H1 (cell line): ENCODE measurements at regions not wholly inside any gene's neighbourhood (a gene's known extent, or its start where the extent isn't known, plus 50 kb on each side); places are given as distances from the start of the nearest gene placed in this dataset.

Source experiments
- CTCF ChIA-PET: fragments of 300-600 bp; sonication (Branson Sonifier 250); formaldehyde crosslinking; loops from one replicate; lab custom pipeline; 2021; ENCODE audit not compliant: partially characterized antibody; lab: Charles Lee
- POLR2A ChIA-PET: fragments of 300-600 bp; sonication (Branson Sonifier 250); formaldehyde crosslinking; loops from one replicate; lab custom pipeline; 2021; ENCODE audit warnings: inconsistent platforms; ENCODE audit not compliant: partially characterized antibody; lab: Charles Lee
- DNase-seq, 2 experiments: peaks; one replicate each; pipeline versions ENCODE4 v3.0.0 to v3.0.0-alpha.2; 2010 to 2022; ENCODE audit warnings: low spot score in 2 of 2, low read depth in 1 of 2, mixed read lengths in 1 of 2
- FAIRE-seq: peaks from 2 replicates; lab custom pipeline; 2011; peaks lifted over from hg19 to GRCh38; lab: Jason Lieb, UNC
- H2AFZ ChIP-seq: 2 replicates; pipeline ENCODE4 v1.8.1; 2012; ENCODE audit warnings: low read length, inconsistent platforms
- H2AK5ac ChIP-seq: 2 replicates; pipeline ENCODE4 v1.6.1; 2013; ENCODE audit warnings: low read depth, low read length
- H2BK120ac ChIP-seq: replicated peaks from 2 replicates; pipeline ENCODE3; 2013; ENCODE audit warnings: low read depth, low read length, inconsistent platforms
- H2BK12ac ChIP-seq: 2 replicates; pipeline ENCODE4 v1.6.1; 2013; ENCODE audit warnings: low read depth, low read length
- H2BK15ac ChIP-seq: 2 replicates; pipeline ENCODE4 v1.6.1; 2013; ENCODE audit warnings: low read length
- H2BK20ac ChIP-seq: 2 replicates; pipeline ENCODE4 v1.6.1; 2013; ENCODE audit warnings: low read length
- H2BK5ac ChIP-seq: 2 replicates; pipeline ENCODE4 v1.6.1; 2013; ENCODE audit warnings: low read depth, low read length
- H3K14ac ChIP-seq: 2 replicates; pipeline ENCODE4 v1.6.1; 2013; ENCODE audit warnings: inconsistent platforms; ENCODE audit not compliant: insufficient read length
- H3K18ac ChIP-seq: 2 replicates; pipeline ENCODE4 v1.6.1; 2013; ENCODE audit warnings: low read length; ENCODE audit errors: extremely low read depth
- H3K23ac ChIP-seq: 2 replicates; pipeline ENCODE4 v1.6.1; 2013; ENCODE audit warnings: inconsistent platforms; ENCODE audit not compliant: insufficient read length
- H3K23me2 ChIP-seq: 2 replicates; pipeline ENCODE4 v1.6.1; 2013; ENCODE audit warnings: low read depth, low read length
- H3K27ac ChIP-seq: 2 replicates; pipeline ENCODE4 v1.6.1; 2011; ENCODE audit warnings: low read depth, low read length, inconsistent platforms
- H3K27me3 ChIP-seq, 4 experiments: replicated peaks in 1 of 4; 1 replicate in 1 of 4; 2 replicates in 3 of 4; pipeline versions ENCODE4 v1.6.1 to v1.8.1; 2011 to 2013; ENCODE audit warnings: low read length in 3 of 4, mild to moderate bottlenecking in 3 of 4, inconsistent platforms in 2 of 4, mixed read lengths in 2 of 4, moderate library complexity in 1 of 4; ENCODE audit not compliant: control insufficient read depth in 3 of 4, insufficient read depth in 3 of 4; ENCODE audit errors: extremely low read depth in 1 of 4
- H3K36me3 ChIP-seq, 4 experiments: 2 replicates each; pipeline versions ENCODE4 v1.6.1 to v1.8.1; 2011 to 2013; ENCODE audit warnings: mild to moderate bottlenecking in 4 of 4, low read length in 3 of 4, moderate library complexity in 2 of 4, control low read depth in 1 of 4, inconsistent platforms in 1 of 4; ENCODE audit not compliant: insufficient read depth in 4 of 4, control insufficient read depth in 2 of 4
- H3K4ac ChIP-seq: replicated peaks from 2 replicates; pipeline ENCODE3; 2013; ENCODE audit warnings: low read length, low read depth, mixed read lengths, inconsistent platforms; ENCODE audit not compliant: insufficient read length
- H3K4me1 ChIP-seq, 4 experiments: replicated peaks in 1 of 4; 1 replicate in 1 of 4; 2 replicates in 3 of 4; pipeline versions ENCODE4 v1.6.1 to v1.8.1; 2011 to 2013; ENCODE audit warnings: low read length in 3 of 4, inconsistent platforms in 2 of 4, mixed read lengths in 1 of 4; ENCODE audit not compliant: insufficient read depth in 4 of 4, control insufficient read depth in 3 of 4
- H3K4me2 ChIP-seq, 2 experiments: 2 replicates each; pipeline versions ENCODE4 v1.6.1 to v1.8.1; 2011 to 2013; ENCODE audit warnings: low read depth in 2 of 2, low read length in 2 of 2, control low read depth in 1 of 2, inconsistent platforms in 1 of 2, mild to moderate bottlenecking in 1 of 2; ENCODE audit not compliant: insufficient read depth in 1 of 2
- H3K4me3 ChIP-seq, 4 experiments: fragments of 200-600, 300-600 bp in 1 of 4; sonication (generic), shearing (Covaris generic), sonication (Bioruptor Twin) in 1 of 4; 2 replicates each; pipeline versions ENCODE4 v1.5.1 to v1.8.1; 2011 to 2016; ENCODE audit warnings: low read length in 4 of 4, low read depth in 3 of 4, control low read depth in 2 of 4, inconsistent platforms in 2 of 4, mild to moderate bottlenecking in 2 of 4, mixed read lengths in 1 of 4, moderate library complexity in 1 of 4; ENCODE audit not compliant: insufficient read depth in 2 of 4; ENCODE audit errors: extremely low read depth in 1 of 4
- H3K56ac ChIP-seq: replicated peaks from 2 replicates; pipeline ENCODE3; 2013; ENCODE audit warnings: low read depth, mild to moderate bottlenecking, mixed read lengths, low read length, inconsistent platforms; ENCODE audit not compliant: insufficient read length
- H3K79me1 ChIP-seq: 2 replicates; pipeline ENCODE4 v1.6.1; 2013; ENCODE audit warnings: low read depth, low read length, control low read depth
- H3K79me2 ChIP-seq, 2 experiments: 2 replicates each; pipeline versions ENCODE4 v1.6.1 to v1.8.1; 2012 to 2013; ENCODE audit warnings: low read length in 2 of 2, mild to moderate bottlenecking in 2 of 2, inconsistent platforms in 1 of 2; ENCODE audit not compliant: insufficient read depth in 2 of 2, control insufficient read depth in 1 of 2
- H3K9ac ChIP-seq, 4 experiments: replicated peaks in 1 of 4; 1 replicate in 1 of 4; 2 replicates in 3 of 4; pipeline versions ENCODE4 v1.6.1 to v1.8.1; 2011 to 2013; ENCODE audit warnings: low read depth in 3 of 4, low read length in 3 of 4, control low read depth in 2 of 4, mild to moderate bottlenecking in 2 of 4, moderate library complexity in 2 of 4, inconsistent platforms in 1 of 4; ENCODE audit errors: extremely low read depth in 1 of 4
- H3K9me3 ChIP-seq, 2 experiments: 2 replicates each; pipeline versions ENCODE4 v1.6.1 to v1.8.1; 2012 to 2013; ENCODE audit warnings: mild to moderate bottlenecking in 2 of 2, moderate library complexity in 2 of 2, control low read depth in 1 of 2, inconsistent platforms in 1 of 2, low read depth in 1 of 2, low read length in 1 of 2, mixed read lengths in 1 of 2; ENCODE audit not compliant: insufficient read depth in 2 of 2
- H4K20me1 ChIP-seq, 2 experiments: replicated peaks in 1 of 2; 2 replicates each; pipeline versions ENCODE3 to v1.8.1; 2011 to 2013; ENCODE audit warnings: inconsistent platforms in 2 of 2, low read length in 2 of 2, mild to moderate bottlenecking in 1 of 2; ENCODE audit not compliant: insufficient read depth in 2 of 2, control insufficient read depth in 1 of 2
- H4K5ac ChIP-seq: 2 replicates; pipeline ENCODE4 v1.6.1; 2013; ENCODE audit warnings: low read length, low read depth, mixed read lengths, inconsistent platforms; ENCODE audit not compliant: insufficient read length
- H4K8ac ChIP-seq: 2 replicates; pipeline ENCODE4 v1.8.0; 2013; ENCODE audit warnings: mild to moderate bottlenecking, moderate library complexity, low read length, inconsistent platforms; ENCODE audit not compliant: insufficient read depth; ENCODE audit errors: extremely low read depth
- H4K91ac ChIP-seq: replicated peaks from 2 replicates; pipeline ENCODE3; 2013; ENCODE audit warnings: low read length, mixed read lengths, inconsistent platforms; ENCODE audit not compliant: insufficient read length
- HDAC2 ChIP-seq, 2 experiments: fragments of 300-600 bp in 1 of 2; sonication (generic) in 1 of 2; IDR thresholded peaks; 2 replicates each; pipeline ENCODE4 v1.6.1; 2011 to 2012; ENCODE audit warnings: low read depth in 2 of 2, low read length in 2 of 2, mild to moderate bottlenecking in 2 of 2, moderate library complexity in 2 of 2, borderline replicate concordance in 1 of 2, inconsistent platforms in 1 of 2
- JUN ChIP-seq: IDR thresholded peaks from 2 replicates; pipeline ENCODE4 v1.6.1; 2011; ENCODE audit warnings: low read depth, mild to moderate bottlenecking, improper control_type of control experiment, low read length
- KDM5A ChIP-seq: fragments of 200-600 bp; IDR thresholded peaks from 2 replicates; pipeline ENCODE4 v1.7.1; 2012; ENCODE audit warnings: mild to moderate bottlenecking, low read length, inconsistent platforms, mixed read lengths
- PHF8 ChIP-seq: fragments of 200-600 bp; sonication (generic); conservative IDR thresholded peaks from 2 replicates; pipeline ENCODE4 v1.7.1; 2012; ENCODE audit warnings: low read depth, mild to moderate bottlenecking, inconsistent platforms, low read length, moderate library complexity
- RAD21 ChIP-seq, 2 experiments: IDR thresholded peaks in 1 of 2; conservative IDR thresholded peaks in 1 of 2; 2 replicates each; pipeline ENCODE4 v1.6.1; 2011; ENCODE audit warnings: low read depth in 2 of 2, low read length in 2 of 2, improper control_type of control experiment in 1 of 2, inconsistent platforms in 1 of 2, mild to moderate bottlenecking in 1 of 2, moderate library complexity in 1 of 2
- SUZ12 ChIP-seq: fragments of 200-600 bp; sonication (generic); IDR thresholded peaks from 2 replicates; pipeline ENCODE4 v1.6.1; 2012; ENCODE audit warnings: mild to moderate bottlenecking, inconsistent platforms, low read length, moderate library complexity, mixed read lengths
- TAF1 ChIP-seq: IDR thresholded peaks from 2 replicates; pipeline ENCODE4 v1.6.1; 2011; ENCODE audit warnings: mild to moderate bottlenecking, low read depth, low read length
- TAF7 ChIP-seq: optimal IDR thresholded peaks from 2 replicates; pipeline ENCODE3; 2011; ENCODE audit warnings: low read depth, mild to moderate bottlenecking, inconsistent platforms, low read length, moderate library complexity, borderline replicate concordance
- YY1 ChIP-seq: IDR thresholded peaks from 2 replicates; pipeline ENCODE4 v1.6.1; 2011; ENCODE audit warnings: low read depth, mild to moderate bottlenecking, low read length
- ZNF274 ChIP-seq: IDR thresholded peaks from 2 replicates; pipeline ENCODE4 v1.7.0; 2012; ENCODE audit warnings: low read length, borderline replicate concordance; ENCODE audit errors: extremely low read depth
- WGBS, 2 experiments: shearing (Covaris generic) in 1 of 2; methylation state at CpG; one replicate each; pipeline versions ENCODE4 v1.1.6 to v1.1.7; 2013 to 2015; ENCODE audit warnings: low lambda C conversion rate in 2 of 2, mixed read lengths in 2 of 2, inconsistent platforms in 1 of 2, low coverage in 1 of 2, missing lambda C conversion rate in 1 of 2; ENCODE audit not compliant: insufficient replicate concordance in 2 of 2, insufficient coverage in 1 of 2, insufficient read length in 1 of 2; ENCODE audit errors: extremely low coverage in 1 of 2, missing lambda C conversion rate in 1 of 2; 5-methylcytosine and 5-hydroxymethylcytosine counted together

GRCh38 chr21:32211306-32211705 is 67.5 kb downstream of the MIS18A start:
- WGBS, 2 experiments, result 85% methylated on average over 3 of the region's 3 CpGs; no CpG with 5 or more reads in 1 of the 2 experiments
- FAIRE-seq (no peak), DNase-seq (no peak)
- Histone ChIP-seq H3K9me3 (peaks cover 4 to 7% of the 10 kb centered on the region in 2 experiments; a peak in 2 of 4 replicates), H2BK15ac (no peak overlapping the region), H2BK20ac (no peak overlapping the region), H3K27me3 (no peaks in the 10 kb centered on the region), H3K79me2 (no peaks in the 10 kb centered on the region), H3K23me2 (no peaks in the 10 kb centered on the region), H4K91ac (no peak overlapping the region), H3K4me1 (no peaks in the 10 kb centered on the region), H3K36me3 (no peaks in the 10 kb centered on the region), H3K4ac (no peak overlapping the region), H4K5ac (no peak overlapping the region), H3K4me2 (no peak overlapping the region), H3K27ac (no peak overlapping the region), H3K9ac (no peak overlapping the region), H2BK5ac (no peak overlapping the region), H3K56ac (no peak overlapping the region), H2AK5ac (no peak overlapping the region), H2BK12ac (no peak overlapping the region), H4K20me1 (no peaks in the 10 kb centered on the region), H2AFZ (no peak overlapping the region), H3K23ac (no peak overlapping the region), H2BK120ac (no peak overlapping the region), H3K18ac (no peak overlapping the region), H3K14ac (no peak overlapping the region), H3K4me3 (no peak overlapping the region), H3K79me1 (no peaks in the 10 kb centered on the region), H4K8ac (no peak overlapping the region)
- ChIA-PET POLR2A (no interaction called here), CTCF (no interaction called here)
- no peak for TF ChIP-seq YY1
- TF ChIP-seq PHF8, result no peak
- no peak for TF ChIP-seq RAD21 (IDR thresholded peaks at IDR 0.05 in 1 of 2, conservative IDR thresholded peaks at IDR 0.05 in 1 of 2; ENCODE audit: low read depth in 2 of 2, low read length in 2 of 2)
- TF ChIP-seq HDAC2 (IDR thresholded peaks at IDR 0.05; ENCODE audit: borderline replicate concordance in 1 of 2, low read depth in 2 of 2, low read length in 2 of 2), result no peak
- TF ChIP-seq TAF7, result no peak
- TF ChIP-seq TAF1, result no peak
- TF ChIP-seq JUN, result no peak
- TF ChIP-seq SUZ12, result no peak
- no peak for TF ChIP-seq KDM5A
- TF ChIP-seq ZNF274, result no peak
